ENCODE measurements at regions not wholly inside any gene's neighbourhood (a gene's known extent, or its start where the extent isn't known, plus 50 kb on each side); places are given as distances from the start of the nearest gene placed in this dataset.
"Not testable (repeated sequence)": the region's sequence is repeated elsewhere in the genome, so short reads cannot be mapped to it uniquely, and the experiment has no call there.

- not testable (repeated sequence) for H3K4me1 ChIP-seq (ENCODE audit: control insufficient read depth, insufficient read depth, low read length); H3K27me3 ChIP-seq (ENCODE audit: control insufficient read depth, insufficient read depth, low read length); H3K36me3 ChIP-seq (ENCODE audit: control insufficient read depth, insufficient read depth, low read length); H3K4me3 ChIP-seq (ENCODE audit: low read length); DNase-seq; H3K27ac ChIP-seq (ENCODE audit: low read length)
- H3K9me3 ChIP-seq (ENCODE audit: control insufficient read depth, low read depth, low read length), result peaks cover 21% of the 10 kb centered on the region
Observed at GRCh38 chr2:91498065-91498449, 2806.6 kb downstream of the RPIA start.

- H3K27me3 ChIP-seq (ENCODE audit: control insufficient read depth, insufficient read depth, low read length); H3K27ac ChIP-seq (ENCODE audit: low read length); H3K4me1 ChIP-seq (ENCODE audit: control insufficient read depth, insufficient read depth, low read length); H3K4me3 ChIP-seq (ENCODE audit: low read length); DNase-seq; H3K36me3 ChIP-seq (ENCODE audit: control insufficient read depth, insufficient read depth, low read length): not testable (repeated sequence)
- peaks cover 22% of the 10 kb centered on the region for H3K9me3 ChIP-seq (ENCODE audit: control insufficient read depth, low read depth, low read length)
- WGBS (ENCODE audit: insufficient coverage, low lambda C conversion rate), result no CpG with 5 or more reads among the region's 2 CpGs
Observed at GRCh38 chr2:91498513-91499250, 2807.2 kb downstream of the RPIA start.

DNA sequence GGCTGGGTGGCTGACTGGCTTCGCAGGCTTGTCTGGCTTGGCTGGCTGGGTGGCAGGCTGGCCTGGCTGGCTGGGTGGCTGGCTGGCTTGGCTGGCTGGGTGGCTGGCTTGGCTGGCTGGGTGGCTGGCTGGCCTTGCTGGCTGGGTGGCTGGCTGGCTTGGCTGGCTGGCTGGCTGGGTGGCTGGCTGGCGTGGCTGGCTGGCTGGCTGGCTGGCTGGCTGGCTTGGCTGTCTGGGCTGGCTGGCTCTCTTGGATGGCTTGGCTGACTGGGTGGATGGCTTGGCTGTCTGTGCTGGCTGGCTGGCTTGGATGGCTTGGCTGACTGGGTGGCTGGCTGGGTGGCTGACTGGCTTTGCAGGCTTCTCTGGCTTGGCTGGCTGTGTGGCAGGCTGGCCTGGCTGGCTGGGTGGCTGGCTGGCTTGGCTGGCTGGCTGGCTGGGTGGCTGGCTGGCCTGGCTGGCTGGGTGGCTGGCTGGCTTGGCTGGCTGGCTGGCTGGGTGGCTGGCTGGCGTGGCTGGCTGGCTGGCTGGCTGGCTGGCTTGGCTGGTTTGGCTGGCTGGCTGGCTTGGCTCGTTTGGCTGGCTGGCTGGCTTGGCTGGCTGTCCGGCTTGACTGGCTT, 2808.1 kb downstream of the RPIA start:
- not testable (repeated sequence) for H3K36me3 ChIP-seq (ENCODE audit: control insufficient read depth, insufficient read depth, low read length); H3K27me3 ChIP-seq (ENCODE audit: control insufficient read depth, insufficient read depth, low read length); H3K27ac ChIP-seq (ENCODE audit: low read length); H3K4me1 ChIP-seq (ENCODE audit: control insufficient read depth, insufficient read depth, low read length); DNase-seq; H3K4me3 ChIP-seq (ENCODE audit: low read length)
- H3K9me3 ChIP-seq (ENCODE audit: control insufficient read depth, low read depth, low read length), result peaks cover 30% of the 10 kb centered on the region
- WGBS (ENCODE audit: insufficient coverage, low lambda C conversion rate), result no CpG with 5 or more reads among the region's 5 CpGs

- not testable (repeated sequence) for H3K27me3 ChIP-seq (ENCODE audit: control insufficient read depth, insufficient read depth, low read length); H3K4me3 ChIP-seq (ENCODE audit: low read length); H3K27ac ChIP-seq (ENCODE audit: low read length); H3K4me1 ChIP-seq (ENCODE audit: control insufficient read depth, insufficient read depth, low read length); H3K36me3 ChIP-seq (ENCODE audit: control insufficient read depth, insufficient read depth, low read length); DNase-seq
- H3K9me3 ChIP-seq (ENCODE audit: control insufficient read depth, low read depth, low read length), result peaks cover 31% of the 10 kb centered on the region
- whole genome bisulfite sequencing (ENCODE audit: insufficient coverage, low lambda C conversion rate), result no CpG with 5 or more reads among the region's 6 CpGs
Observed at GRCh38 chr2:91500246-91500977, 2808.9 kb downstream of the RPIA start.

DNA sequence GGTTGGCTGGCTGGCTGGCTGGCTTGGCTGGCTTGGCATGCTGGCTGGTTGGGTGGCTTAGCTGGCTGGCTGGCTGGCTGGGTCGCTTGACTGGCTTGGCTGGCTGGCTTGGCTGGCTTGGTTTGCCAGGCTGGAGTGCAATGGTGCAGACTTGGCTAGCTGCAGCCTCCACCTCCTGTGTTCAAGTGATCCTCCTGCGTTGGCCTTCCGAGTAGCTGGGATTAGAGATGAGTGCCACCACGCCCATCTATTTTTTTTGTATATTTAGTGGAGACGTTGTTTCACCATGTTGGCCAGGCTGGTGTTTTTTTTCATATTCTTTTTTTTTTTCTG, 2809.5 kb downstream of the RPIA start:
- no CpG with 5 or more reads among the region's 5 CpGs for WGBS (ENCODE audit: insufficient coverage, low lambda C conversion rate)
- H3K27ac ChIP-seq (ENCODE audit: low read length); H3K36me3 ChIP-seq (ENCODE audit: control insufficient read depth, insufficient read depth, low read length); H3K4me1 ChIP-seq (ENCODE audit: control insufficient read depth, insufficient read depth, low read length); DNase-seq; H3K27me3 ChIP-seq (ENCODE audit: control insufficient read depth, insufficient read depth, low read length); H3K4me3 ChIP-seq (ENCODE audit: low read length): not testable (repeated sequence)
- peaks cover 31% of the 10 kb centered on the region for H3K9me3 ChIP-seq (ENCODE audit: control insufficient read depth, low read depth, low read length)

GRCh38 chr2:91501481-91502080, 2810.1 kb downstream of the RPIA start:
- not testable (repeated sequence) for H3K4me3 ChIP-seq (ENCODE audit: low read length); H3K27me3 ChIP-seq (ENCODE audit: control insufficient read depth, insufficient read depth, low read length); H3K27ac ChIP-seq (ENCODE audit: low read length); H3K36me3 ChIP-seq (ENCODE audit: control insufficient read depth, insufficient read depth, low read length); H3K4me1 ChIP-seq (ENCODE audit: control insufficient read depth, insufficient read depth, low read length); DNase-seq
- WGBS (ENCODE audit: insufficient coverage, low lambda C conversion rate), result no CpG with 5 or more reads among the region's 17 CpGs
- H3K9me3 ChIP-seq (ENCODE audit: control insufficient read depth, low read depth, low read length), result peaks cover 31% of the 10 kb centered on the region

GRCh38 chr2:91503572-91503958, 2812.1 kb downstream of the RPIA start:
- H3K27me3 ChIP-seq (ENCODE audit: control insufficient read depth, insufficient read depth, low read length); H3K4me3 ChIP-seq (ENCODE audit: low read length); H3K27ac ChIP-seq (ENCODE audit: low read length); H3K4me1 ChIP-seq (ENCODE audit: control insufficient read depth, insufficient read depth, low read length); H3K36me3 ChIP-seq (ENCODE audit: control insufficient read depth, insufficient read depth, low read length); DNase-seq: not testable (repeated sequence)
- no CpG with 5 or more reads among the region's 8 CpGs for WGBS (ENCODE audit: insufficient coverage, low lambda C conversion rate)
- H3K9me3 ChIP-seq (ENCODE audit: control insufficient read depth, low read depth, low read length), result peaks cover 29% of the 10 kb centered on the region

GRCh38 chr2:91503959-91504741, 2812.7 kb downstream of the RPIA start:
- not testable (repeated sequence) for H3K27me3 ChIP-seq (ENCODE audit: control insufficient read depth, insufficient read depth, low read length); H3K4me1 ChIP-seq (ENCODE audit: control insufficient read depth, insufficient read depth, low read length); DNase-seq; H3K27ac ChIP-seq (ENCODE audit: low read length); H3K36me3 ChIP-seq (ENCODE audit: control insufficient read depth, insufficient read depth, low read length); H3K4me3 ChIP-seq (ENCODE audit: low read length)
- WGBS (ENCODE audit: insufficient coverage, low lambda C conversion rate), result no CpG with 5 or more reads among the region's 13 CpGs
- peaks cover 29% of the 10 kb centered on the region for H3K9me3 ChIP-seq (ENCODE audit: control insufficient read depth, low read depth, low read length)

DNA sequence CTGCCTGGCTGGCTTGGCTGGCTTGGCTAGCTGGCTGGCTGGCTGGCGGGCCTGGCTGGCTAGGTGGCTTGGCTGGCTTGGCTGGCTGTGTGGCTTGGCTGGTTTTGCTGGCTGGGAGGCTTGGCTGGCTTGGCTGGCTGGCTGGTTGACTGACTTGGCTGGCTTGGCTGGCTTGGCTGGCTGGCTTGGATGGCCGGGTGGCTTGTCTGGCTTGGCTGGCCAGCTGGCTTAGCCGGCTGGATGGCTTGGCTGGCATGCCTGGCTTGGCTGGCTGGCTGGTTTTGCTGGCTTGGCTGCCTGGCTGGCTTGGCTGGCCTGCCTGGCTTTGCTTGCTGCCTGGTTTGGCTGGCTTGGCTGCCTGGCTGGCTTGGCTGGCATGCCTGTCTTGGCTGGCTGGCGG, 2817.3 kb downstream of the RPIA start:
- DNase-seq; H3K4me3 ChIP-seq (ENCODE audit: low read length); H3K27ac ChIP-seq (ENCODE audit: low read length); H3K36me3 ChIP-seq (ENCODE audit: control insufficient read depth, insufficient read depth, low read length); H3K27me3 ChIP-seq (ENCODE audit: control insufficient read depth, insufficient read depth, low read length); H3K4me1 ChIP-seq (ENCODE audit: control insufficient read depth, insufficient read depth, low read length): not testable (repeated sequence)
- WGBS (ENCODE audit: insufficient coverage, low lambda C conversion rate), result no CpG with 5 or more reads among the region's 4 CpGs
- peaks cover 20% of the 10 kb centered on the region for H3K9me3 ChIP-seq (ENCODE audit: control insufficient read depth, low read depth, low read length)

DNA sequence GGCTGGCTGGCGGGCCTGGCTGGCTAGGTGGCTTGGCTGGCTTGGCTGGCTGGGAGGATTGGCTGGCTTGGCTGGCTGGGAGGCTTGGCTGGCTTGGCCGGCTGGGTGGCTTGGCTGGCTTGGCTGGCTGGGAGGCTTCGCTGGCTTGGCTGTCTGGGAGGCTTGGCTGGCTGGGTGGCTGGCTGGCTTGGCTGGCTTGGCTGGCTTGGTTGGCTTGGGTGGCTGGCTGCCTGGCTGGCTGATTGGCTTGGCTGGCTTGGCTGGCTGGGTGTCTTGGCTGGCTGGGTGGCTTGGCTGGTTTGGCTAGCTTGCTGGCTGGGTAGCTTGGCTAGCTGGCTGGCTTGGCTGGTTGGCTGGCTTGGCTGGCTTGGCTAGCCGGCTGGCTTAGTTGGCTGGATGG, 2817.8 kb downstream of the RPIA start:
- H3K36me3 ChIP-seq (ENCODE audit: control insufficient read depth, insufficient read depth, low read length); H3K4me1 ChIP-seq (ENCODE audit: control insufficient read depth, insufficient read depth, low read length); H3K27ac ChIP-seq (ENCODE audit: low read length); DNase-seq; H3K27me3 ChIP-seq (ENCODE audit: control insufficient read depth, insufficient read depth, low read length); H3K4me3 ChIP-seq (ENCODE audit: low read length): not testable (repeated sequence)
- WGBS (ENCODE audit: insufficient coverage, low lambda C conversion rate), result no CpG with 5 or more reads among the region's 4 CpGs
- peaks cover 15% of the 10 kb centered on the region for H3K9me3 ChIP-seq (ENCODE audit: control insufficient read depth, low read depth, low read length)
